Thyroid gland (tissue), 4 donors: ENCODE measurements at regions not wholly inside any gene's neighbourhood (a gene's known extent, or its start where the extent isn't known, plus 50 kb on each side); places are given as distances from the start of the nearest gene placed in this dataset.

Experiments used
- DNase-seq, 2 donors: peaks; one replicate each; pipeline ENCODE4 v3.0.0-alpha.2; 2019
- H3K27ac ChIP-seq, 3 donors: fragments of 200-600 bp; sonication (generic); 1 replicate in 2 of 3; 2 replicates in 1 of 3; pipeline ENCODE4 v1.5.1; 2016 to 2019; ENCODE audit warnings: mild to moderate bottlenecking in 1 of 3, moderate library complexity in 1 of 3
- H3K27me3 ChIP-seq: fragments of 200-600 bp; sonication (generic); one replicate; pipeline ENCODE4 v1.5.1; 2019
- H3K36me3 ChIP-seq, 2 donors: fragments of 200-600 bp; sonication (generic); one replicate each; pipeline ENCODE4 v1.5.1; 2016 to 2019
- H3K4me1 ChIP-seq, 2 donors: fragments of 200-600 bp; sonication (generic); one replicate each; pipeline ENCODE4 v1.5.1; 2017 to 2019
- H3K4me3 ChIP-seq, 3 donors: fragments of 200-600 bp; sonication (generic); replicated peaks in 1 of 3; 1 replicate in 2 of 3; 2 replicates in 1 of 3; pipeline ENCODE4 v1.5.1; 2016; ENCODE audit warnings: mild to moderate bottlenecking in 1 of 3
- H3K9me3 ChIP-seq: fragments of 200-600 bp; sonication (generic); one replicate; pipeline ENCODE4 v1.5.1; 2017
- POLR2A ChIP-seq, 2 donors: fragments of 450-650 bp; IDR thresholded peaks; one replicate each; pipeline ENCODE4 v1.6.1; 2017; ENCODE audit warnings: antibody characterized with exemption in 2 of 2, mild to moderate bottlenecking in 2 of 2, moderate library complexity in 1 of 2
- WGBS, 2 donors: methylation state at CpG; one replicate each; pipeline ENCODE4 v1.1.5; 2017; 5-methylcytosine and 5-hydroxymethylcytosine counted together
- intact Hi-C: fragments of 100-400 bp; cut with DNase I; formaldehyde crosslinking; loops from one replicate; pipeline ENCODE4 v1.15.1; 2023
- TF ChIP-seq, protein P1 (sequence below), 6 experiments: fragments of 200-600 bp in 3 of 6; fragments of 450-650 bp in 3 of 6; sonication (generic) in 3 of 6; IDR thresholded peaks; one replicate each; pipeline ENCODE4 v1.5.1; 2016 to 2019; ENCODE audit warnings: antibody characterized with exemption in 6 of 6, mild to moderate bottlenecking in 2 of 6, inconsistent platforms in 1 of 6, moderate library complexity in 1 of 6

DNA sequence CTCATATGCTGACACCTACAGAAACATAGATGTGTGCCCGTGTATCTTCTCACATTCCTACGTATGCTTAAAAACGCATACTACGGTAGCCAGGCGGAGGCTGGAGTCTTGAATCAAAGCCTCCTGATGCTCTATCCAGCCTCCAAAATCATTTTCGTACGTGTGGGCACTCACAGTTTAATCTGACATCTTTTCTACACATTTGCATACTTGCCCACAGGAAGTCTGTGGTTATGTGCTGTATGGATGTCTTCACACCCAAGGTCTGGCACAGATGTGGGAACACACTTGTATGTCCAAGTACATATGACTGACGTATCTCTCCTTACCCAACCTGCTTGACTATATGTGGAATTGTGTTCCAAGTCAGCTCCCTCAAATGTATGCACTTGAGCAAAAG lies 561.8 kb upstream of the CADM1 start:
- no peaks in the 10 kb centered on the region for H3K36me3 ChIP-seq
- intact Hi-C loops, result no loop called here
- no peak for TF ChIP-seq POLR2A (IDR thresholded peaks at IDR 0.05)
- TF ChIP-seq, protein P1, sequence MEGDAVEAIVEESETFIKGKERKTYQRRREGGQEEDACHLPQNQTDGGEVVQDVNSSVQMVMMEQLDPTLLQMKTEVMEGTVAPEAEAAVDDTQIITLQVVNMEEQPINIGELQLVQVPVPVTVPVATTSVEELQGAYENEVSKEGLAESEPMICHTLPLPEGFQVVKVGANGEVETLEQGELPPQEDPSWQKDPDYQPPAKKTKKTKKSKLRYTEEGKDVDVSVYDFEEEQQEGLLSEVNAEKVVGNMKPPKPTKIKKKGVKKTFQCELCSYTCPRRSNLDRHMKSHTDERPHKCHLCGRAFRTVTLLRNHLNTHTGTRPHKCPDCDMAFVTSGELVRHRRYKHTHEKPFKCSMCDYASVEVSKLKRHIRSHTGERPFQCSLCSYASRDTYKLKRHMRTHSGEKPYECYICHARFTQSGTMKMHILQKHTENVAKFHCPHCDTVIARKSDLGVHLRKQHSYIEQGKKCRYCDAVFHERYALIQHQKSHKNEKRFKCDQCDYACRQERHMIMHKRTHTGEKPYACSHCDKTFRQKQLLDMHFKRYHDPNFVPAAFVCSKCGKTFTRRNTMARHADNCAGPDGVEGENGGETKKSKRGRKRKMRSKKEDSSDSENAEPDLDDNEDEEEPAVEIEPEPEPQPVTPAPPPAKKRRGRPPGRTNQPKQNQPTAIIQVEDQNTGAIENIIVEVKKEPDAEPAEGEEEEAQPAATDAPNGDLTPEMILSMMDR (IDR thresholded peaks at IDR 0.05), result no peak
- H3K4me1 ChIP-seq, result no peaks in the 10 kb centered on the region
- no peak overlapping the region for H3K27ac ChIP-seq
- no peak for DNase-seq
- no peak overlapping the region for H3K4me3 ChIP-seq
- H3K9me3 ChIP-seq, result no peaks in the 10 kb centered on the region
- H3K27me3 ChIP-seq, result no peaks in the 10 kb centered on the region
- 94 to 95% methylated on average over 8 of the region's 8 CpGs for WGBS, 2 donors

DNA sequence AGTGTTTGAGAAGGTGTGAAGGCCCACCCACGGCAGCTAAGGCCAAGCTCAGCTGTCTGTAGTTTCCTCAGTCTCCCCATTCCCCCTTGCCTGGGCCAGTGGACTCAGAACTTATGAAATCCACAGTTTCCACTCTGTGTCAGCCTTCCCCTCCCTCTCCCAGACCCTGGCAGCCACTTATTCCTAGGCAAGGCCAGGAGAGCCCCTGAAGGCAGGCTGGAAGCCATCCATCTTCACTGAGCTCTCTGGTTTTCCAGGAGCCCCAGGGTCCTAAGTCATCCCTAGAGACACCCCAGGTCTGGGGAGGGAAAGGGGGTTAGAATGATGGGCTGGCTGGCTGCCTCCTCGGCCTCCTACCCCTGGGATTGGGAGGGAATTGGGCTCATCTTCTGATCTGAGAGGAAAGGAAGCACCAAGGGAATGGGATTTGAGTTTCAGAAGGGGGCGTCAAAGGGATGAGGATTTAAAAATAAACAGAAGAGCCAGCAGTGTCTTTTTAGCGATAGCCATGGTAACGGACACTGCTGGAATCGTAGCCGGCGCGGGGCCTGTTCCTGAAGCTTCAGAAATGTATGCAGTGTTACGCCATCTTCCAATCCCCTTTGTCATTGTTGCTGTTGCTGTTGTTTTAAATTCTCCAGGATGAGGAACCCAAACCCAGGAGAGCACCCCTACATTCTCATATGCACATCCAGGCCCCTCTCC lies 561.1 kb upstream of the CADM1 start:
- H3K9me3 ChIP-seq, result no peaks in the 10 kb centered on the region
- no peaks in the 10 kb centered on the region for H3K27me3 ChIP-seq
- no peak overlapping the region for H3K4me3 ChIP-seq
- H3K4me1 ChIP-seq, result no peaks in the 10 kb centered on the region
- intact Hi-C loops, result no loop called here
- no peaks in the 10 kb centered on the region for H3K36me3 ChIP-seq
- no peak overlapping the region for H3K27ac ChIP-seq
- TF ChIP-seq POLR2A (IDR thresholded peaks at IDR 0.05), result no peak
- TF ChIP-seq, protein P1 (IDR thresholded peaks at IDR 0.05), result no peak
- no peak for DNase-seq
- WGBS, 2 donors, result 91 to 93% methylated on average over 10 of the region's 10 CpGs

DNA sequence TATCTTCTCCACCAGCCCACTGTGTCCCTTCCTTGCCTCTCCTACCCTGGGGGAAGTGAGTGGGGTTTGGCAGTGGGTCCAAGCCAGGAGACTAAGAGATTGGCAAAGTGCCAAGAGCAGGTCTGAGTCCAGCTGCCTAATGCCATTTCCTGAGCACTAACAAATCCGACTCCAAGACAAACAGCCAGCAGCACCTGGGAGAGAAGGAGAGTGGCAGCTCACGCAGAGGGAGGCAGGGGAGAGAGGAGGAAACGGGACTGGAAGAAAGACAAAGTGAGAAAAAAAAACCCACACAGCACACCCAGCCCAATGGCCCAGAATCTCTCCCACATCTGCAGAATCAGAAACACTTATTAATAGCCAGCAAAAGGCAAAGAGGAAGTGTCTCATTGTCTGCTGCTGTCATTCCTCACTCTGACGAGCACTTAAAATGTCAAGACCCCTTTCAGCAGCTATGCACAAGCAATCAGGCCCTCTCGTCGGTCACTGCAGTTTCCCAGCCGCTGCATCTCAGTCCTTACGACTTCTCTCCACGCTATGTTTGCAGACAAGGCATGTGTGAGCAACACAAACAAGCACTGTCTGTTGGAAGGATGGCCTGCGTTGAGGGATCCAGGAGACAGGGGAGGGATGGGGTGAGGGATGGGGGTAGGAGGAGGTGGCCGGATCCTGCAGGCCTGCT lies 558.4 kb upstream of the CADM1 start:
- Histone ChIP-seq H3K4me3 (no peak overlapping the region), H3K27ac (no peak overlapping the region), H3K36me3 (no peaks in the 10 kb centered on the region), H3K4me1 (no peaks in the 10 kb centered on the region), H3K27me3 (no peaks in the 10 kb centered on the region), H3K9me3 (no peaks in the 10 kb centered on the region)
- 25 to 28% methylated on average over 11 of the region's 11 CpGs for WGBS, 2 donors
- no peak for DNase-seq
- no peak for TF ChIP-seq POLR2A (IDR thresholded peaks at IDR 0.05)
- TF ChIP-seq, protein P1 (IDR thresholded peaks at IDR 0.05), result no peak
- intact Hi-C loops, result no loop called here

DNA sequence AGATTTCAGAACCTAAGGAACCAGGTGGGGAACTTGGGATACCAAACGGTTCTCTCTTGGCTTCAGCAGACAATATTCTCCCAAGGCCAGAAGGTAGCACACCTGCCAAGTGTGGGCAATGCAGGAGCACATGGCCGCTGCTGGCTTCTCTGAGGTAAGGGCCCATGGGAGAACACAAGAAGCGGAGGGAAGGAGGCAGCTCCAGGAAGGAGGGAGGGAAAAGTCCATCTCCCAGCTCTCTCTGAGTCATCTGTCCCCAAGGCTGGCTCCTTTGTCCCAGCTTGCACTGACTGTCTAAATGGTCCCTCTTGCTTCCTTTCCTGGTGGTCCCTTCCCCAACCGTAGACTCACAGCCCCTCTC lies 557.9 kb upstream of the CADM1 start:
- no peak overlapping the region for H3K4me3 ChIP-seq
- H3K36me3 ChIP-seq, result no peaks in the 10 kb centered on the region
- no peaks in the 10 kb centered on the region for H3K27me3 ChIP-seq
- H3K27ac ChIP-seq, result no peak overlapping the region
- H3K4me1 ChIP-seq, result no peaks in the 10 kb centered on the region
- 71 to 77% methylated on average over 4 of the region's 4 CpGs for WGBS, 2 donors
- intact Hi-C loops, result no loop called here
- no peaks in the 10 kb centered on the region for H3K9me3 ChIP-seq
- TF ChIP-seq, protein P1 (IDR thresholded peaks at IDR 0.05), result no peak
- TF ChIP-seq POLR2A (IDR thresholded peaks at IDR 0.05), result no peak
- no peak for DNase-seq

DNA sequence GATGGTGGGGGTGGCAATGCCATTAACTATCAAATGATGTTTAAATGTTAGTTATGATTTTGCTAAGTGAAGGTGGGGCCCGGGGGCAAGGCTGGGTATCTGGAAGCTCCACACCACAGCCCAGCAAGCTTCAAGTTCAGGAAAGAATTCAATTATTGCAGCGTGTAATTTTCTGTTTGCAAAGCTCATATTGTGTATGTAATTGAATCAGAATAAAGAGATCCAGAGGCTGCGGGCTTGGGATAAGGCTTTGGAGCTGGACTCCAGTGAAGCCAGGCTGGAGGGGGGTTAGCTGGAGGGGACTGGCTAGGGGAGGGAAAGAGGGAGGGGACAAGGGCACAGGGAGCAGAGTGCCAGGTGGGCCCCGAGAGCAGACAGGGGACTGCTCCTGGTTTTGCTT lies 557.1 kb upstream of the CADM1 start:
- intact Hi-C loops, result no loop called here
- H3K9me3 ChIP-seq, result no peaks in the 10 kb centered on the region
- H3K4me1 ChIP-seq, result no peaks in the 10 kb centered on the region
- H3K27ac ChIP-seq, result no peak overlapping the region
- DNase-seq, result no peak
- no peaks in the 10 kb centered on the region for H3K27me3 ChIP-seq
- H3K36me3 ChIP-seq, result no peaks in the 10 kb centered on the region
- no peak for TF ChIP-seq POLR2A (IDR thresholded peaks at IDR 0.05)
- TF ChIP-seq, protein P1 (IDR thresholded peaks at IDR 0.05), result no peak
- 86 to 91% methylated on average over 4 of the region's 4 CpGs for WGBS, 2 donors
- no peak overlapping the region for H3K4me3 ChIP-seq
